ENCODE measurements at regions not wholly inside any gene's neighbourhood (a gene's known extent, or its start where the extent isn't known, plus 50 kb on each side); places are given as distances from the start of the nearest gene placed in this dataset.

- H3K9me3 ChIP-seq (replicated peaks; ENCODE audit: insufficient read depth, low read length) = no peaks in the 10 kb centered on the region
- H3F3A ChIP-seq (ENCODE audit: insufficient read depth, low read length) = no peaks in the 10 kb centered on the region
- no peak overlapping the region for H3K4me2 ChIP-seq (ENCODE audit: low read depth, low read length)
- no peak overlapping the region for H3K27ac ChIP-seq (ENCODE audit: low read length)
- no peak overlapping the region for H2AFZ ChIP-seq (ENCODE audit: low read length)
- no peak overlapping the region for H3K4me3 ChIP-seq (ENCODE audit: low read length)
- no peak overlapping the region for H3K9ac ChIP-seq (ENCODE audit: low read length)
- no peaks in the 10 kb centered on the region for H3K4me1 ChIP-seq (ENCODE audit: low read length)
- H4K20me1 ChIP-seq (ENCODE audit: insufficient read depth, low read length) = no peaks in the 10 kb centered on the region
- H3K9me2 ChIP-seq (replicated peaks; ENCODE audit: insufficient read depth, low read length) = no peaks in the 10 kb centered on the region
- H3K27me3 ChIP-seq (replicated peaks; ENCODE audit: insufficient read depth, low read length) = no peaks in the 10 kb centered on the region
- no peaks in the 10 kb centered on the region for H3K79me2 ChIP-seq (ENCODE audit: low read length)
- no peak for TF ChIP-seq CTCF (IDR thresholded peaks at IDR 0.05; ENCODE audit: low read length)
- no peak for TF ChIP-seq EZH2 (optimal IDR thresholded peaks at IDR 0.05; ENCODE audit: low read depth, low read length)
- no peak for TF ChIP-seq EZH2phosphoT487 (IDR thresholded peaks at IDR 0.05; ENCODE audit: low read length)
- no peak for DNase-seq
- H3K36me3 ChIP-seq (replicated peaks; ENCODE audit: insufficient read depth, low read length) = no peaks in the 10 kb centered on the region
Observed at GRCh38 chr3:152126260-152126659, 142.5 kb upstream of the MBNL1 start.

- no peaks in the 10 kb centered on the region for H3K4me1 ChIP-seq (ENCODE audit: low read length)
- H3K4me3 ChIP-seq (ENCODE audit: low read length) = no peak overlapping the region
- no peaks in the 10 kb centered on the region for H3K36me3 ChIP-seq (replicated peaks; ENCODE audit: insufficient read depth, low read length)
- H3K27me3 ChIP-seq (replicated peaks; ENCODE audit: insufficient read depth, low read length) = no peaks in the 10 kb centered on the region
- TF ChIP-seq EZH2phosphoT487 (IDR thresholded peaks at IDR 0.05; ENCODE audit: low read length) (no peak), CTCF (IDR thresholded peaks at IDR 0.05; ENCODE audit: low read length) (no peak), EZH2 (optimal IDR thresholded peaks at IDR 0.05; ENCODE audit: low read depth, low read length) (no peak)
- no peaks in the 10 kb centered on the region for H3K9me3 ChIP-seq (replicated peaks; ENCODE audit: insufficient read depth, low read length)
- H3K9ac ChIP-seq (ENCODE audit: low read length) = no peak overlapping the region
- no peak overlapping the region for H2AFZ ChIP-seq (ENCODE audit: low read length)
- H3K4me2 ChIP-seq (ENCODE audit: low read depth, low read length) = no peak overlapping the region
- DNase-seq = no peak
- H4K20me1 ChIP-seq (ENCODE audit: insufficient read depth, low read length) = no peaks in the 10 kb centered on the region
- no peak overlapping the region for H3K27ac ChIP-seq (ENCODE audit: low read length)
- H3F3A ChIP-seq (ENCODE audit: insufficient read depth, low read length) = no peaks in the 10 kb centered on the region
- no peaks in the 10 kb centered on the region for H3K79me2 ChIP-seq (ENCODE audit: low read length)
- H3K9me2 ChIP-seq (replicated peaks; ENCODE audit: insufficient read depth, low read length) = no peaks in the 10 kb centered on the region
Observed at GRCh38 chr3:152127058-152127457, 141.7 kb upstream of the MBNL1 start.

- H3F3A ChIP-seq (ENCODE audit: insufficient read depth, low read length) = no peaks in the 10 kb centered on the region
- no peak overlapping the region for H3K9ac ChIP-seq (ENCODE audit: low read length)
- H3K27me3 ChIP-seq (replicated peaks; ENCODE audit: insufficient read depth, low read length) = no peaks in the 10 kb centered on the region
- no peaks in the 10 kb centered on the region for H3K79me2 ChIP-seq (ENCODE audit: low read length)
- H3K4me2 ChIP-seq (ENCODE audit: low read depth, low read length) = no peak overlapping the region
- H3K27ac ChIP-seq (ENCODE audit: low read length) = no peak overlapping the region
- no peak for TF ChIP-seq EZH2 (optimal IDR thresholded peaks at IDR 0.05; ENCODE audit: low read depth, low read length)
- TF ChIP-seq EZH2phosphoT487 (IDR thresholded peaks at IDR 0.05; ENCODE audit: low read length) = no peak
- no peak for TF ChIP-seq CTCF (IDR thresholded peaks at IDR 0.05; ENCODE audit: low read length)
- H3K4me1 ChIP-seq (ENCODE audit: low read length) = no peaks in the 10 kb centered on the region
- no peak overlapping the region for H3K4me3 ChIP-seq (ENCODE audit: low read length)
- no peaks in the 10 kb centered on the region for H3K9me3 ChIP-seq (replicated peaks; ENCODE audit: insufficient read depth, low read length)
- H4K20me1 ChIP-seq (ENCODE audit: insufficient read depth, low read length) = no peaks in the 10 kb centered on the region
- no peaks in the 10 kb centered on the region for H3K9me2 ChIP-seq (replicated peaks; ENCODE audit: insufficient read depth, low read length)
- no peak for DNase-seq
- H2AFZ ChIP-seq (ENCODE audit: low read length) = no peak overlapping the region
- H3K36me3 ChIP-seq (replicated peaks; ENCODE audit: insufficient read depth, low read length) = no peaks in the 10 kb centered on the region
Observed at GRCh38 chr3:152128356-152128755, 140.4 kb upstream of the MBNL1 start.

Data from MM.1S (cell line).